ENCODE measurements at regions not wholly inside any gene's neighbourhood (a gene's known extent, or its start where the extent isn't known, plus 50 kb on each side); places are given as distances from the start of the nearest gene placed in this dataset.

- Mint-ChIP-seq H3K27ac (no peak overlapping the region), H3K27me3 (ENCODE audit: insufficient read depth) (peaks cover 2% of the 10 kb centered on the region; the same call in 1 of the 2 replicates), H3K4me1 (ENCODE audit: low read depth) (peaks cover 20% of the 10 kb centered on the region), H3K36me3 (ENCODE audit: low read depth) (0 out of 2 replicates have a peak, but pooled peaks cover 10% of the 10 kb centered on the region), H3K9me3 (no peaks in the 10 kb centered on the region; the same call in 1 of the 2 replicates), H3K4me3 (no peak overlapping the region)
- peak; percentile 60 for DNase-seq
- TF ChIP-seq CTCF (IDR thresholded peaks at IDR 0.05), result peak; percentile 79
These were observed 678.0 kb upstream of the USP24 start for GRCh38 chr1:55893155-55893554.

GRCh38 chr1:55888685-55889317 is 673.6 kb upstream of the USP24 start:
- H3K27ac Mint-ChIP-seq, result no peak overlapping the region
- no peak for TF ChIP-seq CTCF (IDR thresholded peaks at IDR 0.05)
- H3K36me3 Mint-ChIP-seq (ENCODE audit: low read depth), result 0 out of 2 replicates have a peak, but pooled peaks cover 10% of the 10 kb centered on the region
- H3K27me3 Mint-ChIP-seq (ENCODE audit: insufficient read depth), result no peaks in the 10 kb centered on the region
- no peak overlapping the region for H3K4me3 Mint-ChIP-seq
- no peaks in the 10 kb centered on the region; the same call in 1 of the 2 replicates for H3K9me3 Mint-ChIP-seq
- H3K4me1 Mint-ChIP-seq (ENCODE audit: low read depth), result peaks cover 7% of the 10 kb centered on the region; the same call in 1 of the 2 replicates
- DNase-seq, result no peak

GRCh38 chr1:55886856-55887712 is 671.9 kb upstream of the USP24 start:
- H3K27ac Mint-ChIP-seq, result no peak overlapping the region
- no peaks in the 10 kb centered on the region for H3K9me3 Mint-ChIP-seq
- no peaks in the 10 kb centered on the region for H3K27me3 Mint-ChIP-seq (ENCODE audit: insufficient read depth)
- no peaks in the 10 kb centered on the region for H3K4me1 Mint-ChIP-seq (ENCODE audit: low read depth)
- H3K36me3 Mint-ChIP-seq (ENCODE audit: low read depth), result 0 out of 2 replicates have a peak, but pooled peaks cover 2% of the 10 kb centered on the region
- no peak for DNase-seq
- H3K4me3 Mint-ChIP-seq, result no peak overlapping the region
- TF ChIP-seq CTCF (IDR thresholded peaks at IDR 0.05), result no peak

GRCh38 chr1:55885619-55886018 is 670.5 kb upstream of the USP24 start:
- H3K4me3 Mint-ChIP-seq, result no peak overlapping the region
- H3K27me3 Mint-ChIP-seq (ENCODE audit: insufficient read depth), result no peaks in the 10 kb centered on the region
- H3K4me1 Mint-ChIP-seq (ENCODE audit: low read depth), result no peaks in the 10 kb centered on the region
- no peak overlapping the region for H3K27ac Mint-ChIP-seq
- H3K9me3 Mint-ChIP-seq, result no peaks in the 10 kb centered on the region
- H3K36me3 Mint-ChIP-seq (ENCODE audit: low read depth), result no peaks in the 10 kb centered on the region
- no peak for TF ChIP-seq CTCF (IDR thresholded peaks at IDR 0.05)
- DNase-seq, result no peak

GRCh38 chr1:55882931-55883330 is 667.8 kb upstream of the USP24 start:
- no peaks in the 10 kb centered on the region for H3K36me3 Mint-ChIP-seq (ENCODE audit: low read depth)
- no peaks in the 10 kb centered on the region for H3K4me1 Mint-ChIP-seq (ENCODE audit: low read depth)
- TF ChIP-seq CTCF (IDR thresholded peaks at IDR 0.05), result no peak
- H3K9me3 Mint-ChIP-seq, result no peaks in the 10 kb centered on the region
- H3K27ac Mint-ChIP-seq, result no peak overlapping the region
- no peak for DNase-seq
- H3K4me3 Mint-ChIP-seq, result no peak overlapping the region
- H3K27me3 Mint-ChIP-seq (ENCODE audit: insufficient read depth), result peaks cover 3% of the 10 kb centered on the region; the same call in 1 of the 2 replicates
